HepG2 (cell line): ENCODE measurements at regions not wholly inside any gene's neighbourhood (a gene's known extent, or its start where the extent isn't known, plus 50 kb on each side); places are given as distances from the start of the nearest gene placed in this dataset.
"Not testable (repeated sequence)": the region's sequence is repeated elsewhere in the genome, so short reads cannot be mapped to it uniquely, and the experiment has no call there.

ENCODE experiments used
- ATAC-seq: fragments of 200-7000 bp; cut with Tn5 transposase; 3 replicates; pipeline ENCODE4 v1.9.1; 2020; ENCODE audit warnings: mild to moderate bottlenecking, moderate library complexity
- BruUV-seq: library from RNA; stranded (reverse); fragments of 400-500 nt; replicated peaks from 2 replicates; lab custom pipeline; 2021; lab: Mats Ljungman, UMichigan
- CTCF ChIA-PET: fragments of 300-600 bp; formaldehyde crosslinking; extraction: SDS; loops from one replicate; lab custom pipeline; 2021; ENCODE audit warnings: low total read pairs, inconsistent platforms, low intra/inter-chr PET ratio; lab: Yijun Ruan, JAX
- POLR2A ChIA-PET: fragments of 350-600 bp; sonication (Branson Sonifier 250); formaldehyde crosslinking; loops from one replicate; lab custom pipeline; 2020; ENCODE audit warnings: antibody characterized with exemption, inconsistent platforms; lab: Yijun Ruan, JAX
- DNase-seq: peaks from one replicate; pipeline ENCODE4 v3.0.0-alpha.2; 2015; ENCODE audit warnings: low spot score
- FAIRE-seq: peaks from 3 replicates; lab custom pipeline; 2011; peaks lifted over from hg19 to GRCh38; lab: Jason Lieb, UNC
- H2AFZ ChIP-seq: one replicate; pipeline ENCODE4 v1.6.1; 2011; ENCODE audit warnings: low read length, inconsistent platforms
- H3K27ac ChIP-seq: fragments of 300-600 bp; 3 replicates; pipeline ENCODE4 v1.8.0; 2011; ENCODE audit warnings: mixed run types, mild to moderate bottlenecking, mixed read lengths, low read length, inconsistent platforms; ENCODE audit not compliant: insufficient read depth; ENCODE audit errors: extremely low read length
- H3K27me3 ChIP-seq, 2 experiments: fragments of 200-600 bp in 1 of 2; 2 replicates in 1 of 2; 3 replicates in 1 of 2; pipeline versions ENCODE4 v1.6.0 to v1.8.0; 2011; ENCODE audit warnings: low read length in 2 of 2, mild to moderate bottlenecking in 2 of 2, moderate library complexity in 2 of 2, inconsistent platforms in 1 of 2; ENCODE audit not compliant: insufficient read depth in 2 of 2, control insufficient read depth in 1 of 2
- H3K36me3 ChIP-seq, 2 experiments: fragments of 200-600 bp in 1 of 2; replicated peaks in 1 of 2; 2 replicates in 1 of 2; 3 replicates in 1 of 2; pipeline versions ENCODE4 v1.5.1 to v1.8.0; 2011; ENCODE audit warnings: low read length in 2 of 2, inconsistent platforms in 1 of 2; ENCODE audit not compliant: insufficient read depth in 2 of 2, control insufficient read depth in 1 of 2
- H3K4me1 ChIP-seq: 2 replicates; pipeline ENCODE4 v1.5.1; 2012; ENCODE audit warnings: low read length, inconsistent platforms; ENCODE audit not compliant: insufficient read depth
- H3K4me2 ChIP-seq: 2 replicates; pipeline ENCODE4 v1.6.0; 2011; ENCODE audit warnings: low read depth, low read length, inconsistent platforms
- H3K4me3 ChIP-seq, 3 experiments: fragments of 200-600 bp in 1 of 3; sonication (generic), shearing (Covaris generic) in 1 of 3; replicated peaks in 1 of 3; 2 replicates each; pipeline ENCODE4 v1.5.1; 2011 to 2016; ENCODE audit warnings: low read length in 3 of 3, inconsistent platforms in 2 of 3, low read depth in 2 of 3, mild to moderate bottlenecking in 2 of 3, control low read depth in 1 of 3, mixed read lengths in 1 of 3; ENCODE audit not compliant: insufficient read depth in 1 of 3
- H3K79me2 ChIP-seq: one replicate; pipeline ENCODE4 v1.6.1; 2011; ENCODE audit warnings: low read length, inconsistent platforms; ENCODE audit not compliant: insufficient read depth
- H3K9ac ChIP-seq: 2 replicates; pipeline ENCODE4 v1.6.0; 2011; ENCODE audit warnings: mild to moderate bottlenecking, low read depth, low read length, inconsistent platforms; ENCODE audit not compliant: insufficient read depth
- H3K9me3 ChIP-seq: 2 replicates; pipeline ENCODE4 v1.5.1; 2012; ENCODE audit warnings: mild to moderate bottlenecking, low read length
- H4K20me1 ChIP-seq: 2 replicates; pipeline ENCODE4 v1.6.0; 2011; ENCODE audit warnings: inconsistent platforms, mild to moderate bottlenecking, low read length, moderate library complexity; ENCODE audit not compliant: insufficient read depth
- ATF7 ChIP-seq, 2 experiments: fragments of 450-650 bp in 1 of 2; sonication (generic) in 1 of 2; formaldehyde crosslinking in 1 of 2; IDR thresholded peaks; 2 replicates each; pipeline versions ENCODE4 v1.4.0 to v1.6.1; 2016 to 2020; ENCODE audit warnings: antibody characterized with exemption in 1 of 2, mild to moderate bottlenecking in 1 of 2, missing genetic modification reagents in 1 of 2
- MAFF ChIP-seq: IDR thresholded peaks from 2 replicates; pipeline ENCODE4 v1.6.1; 2011; ENCODE audit warnings: low read depth, low read length, improper control_type of control experiment
- MAFK ChIP-seq, 2 experiments: IDR thresholded peaks in 1 of 2; conservative IDR thresholded peaks in 1 of 2; 2 replicates each; pipeline ENCODE4 v1.6.1; 2011; ENCODE audit warnings: improper control_type of control experiment in 2 of 2, low read length in 2 of 2
- ZNF24 ChIP-seq: fragments of 450-650 bp; IDR thresholded peaks from 2 replicates; pipeline ENCODE4 v1.6.1; 2017; ENCODE audit warnings: antibody characterized with exemption, mild to moderate bottlenecking
- whole genome bisulfite sequencing: methylation state at CpG from one replicate; pipeline ENCODE4 v1.1.6; 2017; ENCODE audit warnings: low lambda C conversion rate; 5-methylcytosine and 5-hydroxymethylcytosine counted together
- in situ Hi-C: cut with HindIII; loops from 2 replicates; pipeline ENCODE4 v1.10.0; 2017; ENCODE audit warnings: low pct_unique_long_range_greater_than_20kb; ENCODE audit not compliant: extremely low pct_ligation_motif_present
- intact Hi-C: fragments of 100-400 bp; cut with micrococcal nuclease; formaldehyde crosslinking; loops from one replicate; pipeline ENCODE4 v1.10.0; 2022; ENCODE audit not compliant: unreplicated experiment

DNA sequence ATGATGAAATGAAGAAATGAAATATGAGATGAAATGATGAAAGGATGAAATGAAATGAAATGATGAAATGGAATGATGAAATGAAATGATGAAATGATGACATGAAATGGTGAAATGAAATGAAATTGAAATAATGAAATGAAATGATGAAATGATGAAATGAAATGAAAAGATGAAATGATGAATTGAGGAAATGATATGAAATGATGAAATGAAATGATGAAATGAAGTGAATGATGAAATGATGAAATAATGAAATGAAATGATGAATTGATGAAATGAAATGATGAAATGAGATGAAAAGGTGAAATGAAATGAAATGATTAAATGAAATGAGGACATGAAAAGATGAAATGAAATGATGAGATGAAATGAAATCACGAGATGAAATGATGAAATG, 639.2 kb downstream of the GOLGA6L6 start:
- WGBS, result 2% methylated on average over 1 of the region's 1 CpG
- ATAC-seq; H3K27ac ChIP-seq; DNase-seq; in situ Hi-C loops; intact Hi-C loops; H3K4me3 ChIP-seq; H3K4me2 ChIP-seq; BruUV-seq; CTCF ChIA-PET; H3K9ac ChIP-seq; H3K27me3 ChIP-seq; H4K20me1 ChIP-seq; POLR2A ChIA-PET; H2AFZ ChIP-seq; H3K79me2 ChIP-seq; H3K4me1 ChIP-seq; FAIRE-seq; H3K36me3 ChIP-seq; TF ChIP-seq ATF7 (CRISPR knock-in tag; IDR thresholded peaks at IDR 0.05): not testable (repeated sequence)
- H3K9me3 ChIP-seq, result peaks cover 22% of the 10 kb centered on the region
- TF ChIP-seq ZNF24 (0 out of 2 replicates have a peak, but pooled peaks have one; percentile 37), ATF7 (IDR thresholded peaks at IDR 0.05) (peak; percentile 92)

DNA sequence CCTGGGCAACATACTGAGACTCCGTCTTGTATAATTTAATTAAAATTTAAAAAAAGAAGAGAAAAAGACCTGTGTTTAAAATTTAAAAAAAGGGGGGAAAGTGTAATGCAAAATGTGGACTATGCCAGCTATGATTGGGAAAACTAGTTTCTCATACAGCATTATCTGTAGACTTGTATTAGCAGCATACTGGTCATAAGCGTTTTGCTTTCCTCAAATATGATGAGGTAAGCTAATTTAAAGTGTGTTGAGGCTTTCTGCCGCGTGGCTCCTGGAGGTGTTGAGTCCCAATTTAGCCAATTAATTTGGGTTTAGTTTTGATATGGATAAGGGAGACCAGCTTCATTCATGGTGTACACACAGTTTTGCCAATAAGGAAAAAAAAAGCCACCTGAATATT, 640.2 kb downstream of the GOLGA6L6 start:
- POLR2A ChIA-PET, H3K27me3 ChIP-seq, in situ Hi-C loops, CTCF ChIA-PET, H3K4me1 ChIP-seq, DNase-seq, H3K4me3 ChIP-seq, H3K4me2 ChIP-seq, intact Hi-C loops: not testable (repeated sequence)
- 6% methylated on average over 4 of the region's 4 CpGs for WGBS
- TF ChIP-seq MAFK (conservative IDR thresholded peaks at IDR 0.05 in 1 of 2, IDR thresholded peaks at IDR 0.05 in 1 of 2; ENCODE audit: low read length in 2 of 2), result peak; percentile 17 to 74; a peak in 3 of 4 replicates
- peak; percentile 69; the same call in 1 of the 2 replicates for TF ChIP-seq MAFF
- TF ChIP-seq, all 625 proteins: peak for 2; not testable (repeated sequence) for 623
- H2AFZ ChIP-seq, H3K9ac ChIP-seq, H4K20me1 ChIP-seq, ATAC-seq, H3K36me3 ChIP-seq, BruUV-seq, H3K79me2 ChIP-seq, FAIRE-seq, H3K27ac ChIP-seq: not testable (repeated sequence)
- H3K9me3 ChIP-seq, result peaks cover 22% of the 10 kb centered on the region
